ENCODE measurements at regions not wholly inside any gene's neighbourhood (a gene's known extent, or its start where the extent isn't known, plus 50 kb on each side); places are given as distances from the start of the nearest gene placed in this dataset.

- Histone ChIP-seq H3K36me3 (ENCODE audit: control insufficient read depth, insufficient read depth, low read length) (no peaks in the 10 kb centered on the region), H3K4me3 (ENCODE audit: low read depth, low read length) (no peak overlapping the region), H3K27me3 (ENCODE audit: control insufficient read depth, insufficient read depth, low read length) (no peaks in the 10 kb centered on the region)
- FAIRE-seq (no peak), DNase-seq (ENCODE audit: low read depth) (no peak)
- TF ChIP-seq CTCF (IDR thresholded peaks at IDR 0.05; ENCODE audit: insufficient read depth, low read length, severe bottlenecking) = no peak
Measured at GRCh38 chr20:40738976-40739375, 49.9 kb upstream of the MAFB start.

GRCh38 chr20:40739841-40740240 is 50.8 kb upstream of the MAFB start:
- Histone ChIP-seq H3K36me3 (ENCODE audit: control insufficient read depth, insufficient read depth, low read length) (no peaks in the 10 kb centered on the region), H3K27me3 (ENCODE audit: control insufficient read depth, insufficient read depth, low read length) (no peaks in the 10 kb centered on the region), H3K4me3 (ENCODE audit: low read depth, low read length) (no peak overlapping the region)
- TF ChIP-seq CTCF (IDR thresholded peaks at IDR 0.05; ENCODE audit: insufficient read depth, low read length, severe bottlenecking) = no peak
- no peak for DNase-seq (ENCODE audit: low read depth)
- peak; percentile 72 for FAIRE-seq

- FAIRE-seq (no peak), DNase-seq (ENCODE audit: low read depth) (peak; percentile 49)
- Histone ChIP-seq H3K4me3 (ENCODE audit: low read depth, low read length) (no peak overlapping the region), H3K36me3 (ENCODE audit: control insufficient read depth, insufficient read depth, low read length) (no peaks in the 10 kb centered on the region), H3K27me3 (ENCODE audit: control insufficient read depth, insufficient read depth, low read length) (no peaks in the 10 kb centered on the region)
- TF ChIP-seq CTCF (IDR thresholded peaks at IDR 0.05; ENCODE audit: insufficient read depth, low read length, severe bottlenecking) = peak; percentile 86
Measured at GRCh38 chr20:40741507-40742106, 52.6 kb upstream of the MAFB start.

GRCh38 chr20:40743141-40743775 is 54.2 kb upstream of the MAFB start:
- DNase-seq (ENCODE audit: low read depth) (no peak), FAIRE-seq (no peak)
- H3K36me3 ChIP-seq (ENCODE audit: control insufficient read depth, insufficient read depth, low read length) = no peaks in the 10 kb centered on the region
- no peak for TF ChIP-seq CTCF (IDR thresholded peaks at IDR 0.05; ENCODE audit: insufficient read depth, low read length, severe bottlenecking)
- no peak overlapping the region for H3K4me3 ChIP-seq (ENCODE audit: low read depth, low read length)
- H3K27me3 ChIP-seq (ENCODE audit: control insufficient read depth, insufficient read depth, low read length) = no peaks in the 10 kb centered on the region

- H3K36me3 ChIP-seq (ENCODE audit: control insufficient read depth, insufficient read depth, low read length) = no peaks in the 10 kb centered on the region
- no peak overlapping the region for H3K4me3 ChIP-seq (ENCODE audit: low read depth, low read length)
- no peak for FAIRE-seq
- no peak for TF ChIP-seq CTCF (IDR thresholded peaks at IDR 0.05; ENCODE audit: insufficient read depth, low read length, severe bottlenecking)
- DNase-seq (ENCODE audit: low read depth) = no peak
- H3K27me3 ChIP-seq (ENCODE audit: control insufficient read depth, insufficient read depth, low read length) = no peaks in the 10 kb centered on the region
Measured at GRCh38 chr20:40744072-40744817, 55.2 kb upstream of the MAFB start.
